Sigmoid colon (tissue), 4 donors: ENCODE measurements at regions not wholly inside any gene's neighbourhood (a gene's known extent, or its start where the extent isn't known, plus 50 kb on each side); places are given as distances from the start of the nearest gene placed in this dataset.

Experiments
- CTCF ChIP-seq, 4 experiments: fragments of 450-650 bp in 3 of 4; fragments of 200-600 bp in 1 of 4; IDR thresholded peaks; one replicate each; pipeline ENCODE4 v1.5.1; 2016 to 2019; ENCODE audit warnings: antibody characterized with exemption in 4 of 4, mild to moderate bottlenecking in 3 of 4, moderate library complexity in 2 of 4
- EP300 ChIP-seq, 4 donors: sonication (generic); formaldehyde crosslinking; IDR thresholded peaks; one replicate each; pipeline ENCODE4 v1.6.1; 2017; ENCODE audit warnings: antibody characterized with exemption in 4 of 4
- POLR2AphosphoS5 ChIP-seq, 4 donors: sonication (generic); formaldehyde crosslinking; IDR thresholded peaks; one replicate each; pipeline ENCODE4 v1.6.1; 2017; ENCODE audit warnings: antibody characterized with exemption in 4 of 4

- TF ChIP-seq POLR2AphosphoS5 (IDR thresholded peaks at IDR 0.05) (no peak), EP300 (IDR thresholded peaks at IDR 0.05) (no peak), CTCF (IDR thresholded peaks at IDR 0.05) (no peak)
Observed at GRCh38 chr20:8938532-8938931, 130.4 kb upstream of the PLCB4 start.
